Osteoblast (primary cell): ENCODE measurements at regions not wholly inside any gene's neighbourhood (a gene's known extent, or its start where the extent isn't known, plus 50 kb on each side); places are given as distances from the start of the nearest gene placed in this dataset.

ENCODE experiments used
- DNase-seq: peaks from one replicate; pipeline ENCODE4 v3.0.0; 2011; ENCODE audit warnings: low spot score, mixed read lengths; ENCODE audit not compliant: insufficient read length; ENCODE audit errors: missing footprints
- H2AFZ ChIP-seq: 2 replicates; pipeline ENCODE4 v1.6.0; 2011; ENCODE audit warnings: mild to moderate bottlenecking, low read length
- H3K27ac ChIP-seq: 2 replicates; pipeline ENCODE4 v1.5.1; 2011; ENCODE audit warnings: mild to moderate bottlenecking, low read depth, low read length, moderate library complexity
- H3K27me3 ChIP-seq: 2 replicates; pipeline ENCODE4 v1.6.0; 2012; ENCODE audit warnings: mild to moderate bottlenecking, control low read depth, inconsistent platforms, low read length, moderate library complexity; ENCODE audit not compliant: insufficient read depth
- H3K36me3 ChIP-seq: 2 replicates; pipeline ENCODE4 v1.5.1; 2011; ENCODE audit warnings: mild to moderate bottlenecking, low read length, control low read depth, moderate library complexity; ENCODE audit not compliant: insufficient read depth
- H3K4me1 ChIP-seq: 2 replicates; pipeline ENCODE4 v1.5.1; 2011; ENCODE audit warnings: mild to moderate bottlenecking, low read length, control low read depth, moderate library complexity; ENCODE audit not compliant: insufficient read depth
- H3K4me2 ChIP-seq: 2 replicates; pipeline ENCODE4 v1.6.0; 2011; ENCODE audit warnings: mild to moderate bottlenecking, low read length; ENCODE audit not compliant: insufficient read depth
- H3K4me3 ChIP-seq: fragments of 200-600 bp; sonication (generic); 3 replicates; pipeline ENCODE4 v1.5.1; 2012; ENCODE audit warnings: mild to moderate bottlenecking, low read length, inconsistent platforms; ENCODE audit not compliant: insufficient read depth
- H3K79me2 ChIP-seq: 2 replicates; pipeline ENCODE4 v1.6.0; 2012; ENCODE audit warnings: mild to moderate bottlenecking, low read length, control low read depth, inconsistent platforms; ENCODE audit not compliant: insufficient read depth
- H3K9me3 ChIP-seq: 2 replicates; pipeline ENCODE4 v1.5.1; 2011; ENCODE audit warnings: low read depth, low read length, control low read depth
- H4K20me1 ChIP-seq: 2 replicates; pipeline ENCODE4 v1.6.0; 2012; ENCODE audit warnings: mild to moderate bottlenecking, low read length, control low read depth; ENCODE audit not compliant: insufficient read depth
- TF ChIP-seq, protein P1 (sequence below): IDR thresholded peaks from 2 replicates; pipeline ENCODE4 v1.5.1; 2011; ENCODE audit warnings: mild to moderate bottlenecking, low read depth, low read length, moderate library complexity; ENCODE audit errors: extremely low read depth

GRCh38 chr16:13429416-13429815 is 490.5 kb upstream of the ERCC4 start:
- no peak for DNase-seq
- no peaks in the 10 kb centered on the region for H3K79me2 ChIP-seq
- no peaks in the 10 kb centered on the region for H3K4me1 ChIP-seq
- TF ChIP-seq, protein P1, sequence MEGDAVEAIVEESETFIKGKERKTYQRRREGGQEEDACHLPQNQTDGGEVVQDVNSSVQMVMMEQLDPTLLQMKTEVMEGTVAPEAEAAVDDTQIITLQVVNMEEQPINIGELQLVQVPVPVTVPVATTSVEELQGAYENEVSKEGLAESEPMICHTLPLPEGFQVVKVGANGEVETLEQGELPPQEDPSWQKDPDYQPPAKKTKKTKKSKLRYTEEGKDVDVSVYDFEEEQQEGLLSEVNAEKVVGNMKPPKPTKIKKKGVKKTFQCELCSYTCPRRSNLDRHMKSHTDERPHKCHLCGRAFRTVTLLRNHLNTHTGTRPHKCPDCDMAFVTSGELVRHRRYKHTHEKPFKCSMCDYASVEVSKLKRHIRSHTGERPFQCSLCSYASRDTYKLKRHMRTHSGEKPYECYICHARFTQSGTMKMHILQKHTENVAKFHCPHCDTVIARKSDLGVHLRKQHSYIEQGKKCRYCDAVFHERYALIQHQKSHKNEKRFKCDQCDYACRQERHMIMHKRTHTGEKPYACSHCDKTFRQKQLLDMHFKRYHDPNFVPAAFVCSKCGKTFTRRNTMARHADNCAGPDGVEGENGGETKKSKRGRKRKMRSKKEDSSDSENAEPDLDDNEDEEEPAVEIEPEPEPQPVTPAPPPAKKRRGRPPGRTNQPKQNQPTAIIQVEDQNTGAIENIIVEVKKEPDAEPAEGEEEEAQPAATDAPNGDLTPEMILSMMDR, result no peak
- H3K27me3 ChIP-seq, result no peaks in the 10 kb centered on the region
- no peak overlapping the region for H3K4me2 ChIP-seq
- no peak overlapping the region for H3K27ac ChIP-seq
- H2AFZ ChIP-seq, result no peak overlapping the region
- H3K4me3 ChIP-seq, result no peak overlapping the region
- no peaks in the 10 kb centered on the region for H3K36me3 ChIP-seq
- no peaks in the 10 kb centered on the region for H4K20me1 ChIP-seq
- H3K9me3 ChIP-seq, result no peaks in the 10 kb centered on the region

DNA sequence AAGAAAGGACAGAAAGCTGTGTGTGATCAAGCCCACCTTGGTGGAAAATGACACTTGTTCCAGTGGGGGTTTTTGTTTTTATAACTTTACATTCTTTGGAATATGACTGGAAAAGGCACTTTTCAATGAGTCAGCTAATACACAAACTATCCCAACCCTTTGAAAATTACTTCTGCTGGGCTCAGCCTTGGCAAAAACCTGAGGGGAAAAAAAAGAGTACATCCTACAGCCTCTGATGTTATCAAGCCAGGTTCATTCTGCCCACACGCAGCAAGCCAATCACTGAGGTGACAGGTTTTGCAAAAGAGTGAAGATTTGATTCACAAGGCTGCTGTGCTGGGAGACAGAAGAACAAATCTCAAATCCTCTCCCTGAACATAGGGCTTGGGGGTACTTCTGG is 484.5 kb upstream of the ERCC4 start:
- H4K20me1 ChIP-seq, result no peaks in the 10 kb centered on the region
- H3K27ac ChIP-seq, result no peak overlapping the region
- H3K4me1 ChIP-seq, result peaks cover 9% of the 10 kb centered on the region
- TF ChIP-seq, protein P1, result no peak
- H3K4me2 ChIP-seq, result no peak overlapping the region
- no peaks in the 10 kb centered on the region for H3K9me3 ChIP-seq
- no peaks in the 10 kb centered on the region for H3K27me3 ChIP-seq
- no peaks in the 10 kb centered on the region for H3K79me2 ChIP-seq
- no peak overlapping the region for H3K4me3 ChIP-seq
- H2AFZ ChIP-seq, result no peak overlapping the region
- H3K36me3 ChIP-seq, result no peaks in the 10 kb centered on the region
- no peak for DNase-seq

- TF ChIP-seq, protein P1, result no peak
- DNase-seq, result no peak
- no peak overlapping the region for H3K27ac ChIP-seq
These were observed 484.0 kb upstream of the ERCC4 start for GRCh38 chr16:13435873-13436474.

DNA sequence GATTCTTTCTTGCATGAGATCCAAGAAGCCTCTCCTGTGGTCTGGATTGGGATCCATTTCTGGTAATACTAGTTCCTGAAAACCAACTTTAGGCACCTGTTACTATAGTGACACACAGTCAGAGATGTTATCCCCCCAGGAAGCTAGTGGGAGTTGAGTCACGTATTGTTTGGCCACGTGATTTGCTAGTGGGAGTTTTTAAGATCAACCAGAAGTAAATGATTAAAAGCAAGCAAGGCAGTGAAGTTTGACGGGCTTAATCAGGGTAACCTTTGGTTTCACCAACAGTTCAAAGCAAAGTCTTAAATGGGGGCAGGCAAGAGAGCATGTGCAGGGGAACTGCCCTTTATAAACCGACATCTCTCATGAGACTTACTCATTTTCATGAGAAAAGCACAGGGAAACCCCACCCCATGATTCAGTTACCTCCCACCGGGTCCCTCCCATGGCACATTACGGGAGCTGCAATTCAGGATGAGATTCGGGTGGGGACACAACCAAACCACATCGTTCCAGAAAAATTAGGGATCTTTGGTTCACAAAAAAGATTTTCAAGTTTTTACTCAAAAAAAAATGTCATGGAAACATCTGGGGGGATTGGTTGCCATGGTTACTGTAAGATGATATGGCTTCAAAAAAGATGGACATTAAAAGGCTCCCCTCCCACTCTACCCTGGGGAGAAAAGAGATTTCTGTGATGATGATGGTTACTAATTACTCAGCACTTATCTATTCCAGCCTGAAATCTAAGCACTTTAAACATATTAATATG is 483.1 kb upstream of the ERCC4 start:
- DNase-seq, result no peak
- Histone ChIP-seq H3K79me2 (no peaks in the 10 kb centered on the region), H3K27me3 (no peaks in the 10 kb centered on the region), H3K4me2 (no peak overlapping the region), H3K27ac (no peak overlapping the region), H3K4me3 (no peak overlapping the region), H3K4me1 (peaks cover 9% of the 10 kb centered on the region), H3K36me3 (no peaks in the 10 kb centered on the region), H3K9me3 (no peaks in the 10 kb centered on the region), H2AFZ (no peak overlapping the region), H4K20me1 (no peaks in the 10 kb centered on the region)
- TF ChIP-seq, protein P1, result no peak

More at GRCh38 chr16:13435873-13436474, 484.0 kb upstream of the ERCC4 start:
- Histone ChIP-seq H3K36me3 (no peaks in the 10 kb centered on the region), H3K27me3 (no peaks in the 10 kb centered on the region), H4K20me1 (no peaks in the 10 kb centered on the region), H3K4me2 (no peak overlapping the region), H3K79me2 (no peaks in the 10 kb centered on the region), H2AFZ (no peak overlapping the region), H3K9me3 (no peaks in the 10 kb centered on the region), H3K4me1 (peaks cover 9% of the 10 kb centered on the region), H3K4me3 (no peak overlapping the region)
